GM12864 (cell line): ENCODE measurements at regions not wholly inside any gene's neighbourhood (a gene's known extent, or its start where the extent isn't known, plus 50 kb on each side); places are given as distances from the start of the nearest gene placed in this dataset.

Source experiments
- DNase-seq: peaks from one replicate; pipeline ENCODE4 v3.0.0-alpha.2; 2011; ENCODE audit warnings: low read depth
- H3K4me3 ChIP-seq: 2 replicates; pipeline ENCODE4 v1.5.1; 2011; ENCODE audit warnings: mild to moderate bottlenecking, low read depth, low read length, control low read depth
- TF ChIP-seq, protein P1 (sequence below): IDR thresholded peaks from 2 replicates; pipeline ENCODE4 v1.5.1; 2011; ENCODE audit warnings: low read depth, mild to moderate bottlenecking, moderate library complexity, low read length, control low read depth, inconsistent platforms; ENCODE audit errors: missing control alignments

DNA sequence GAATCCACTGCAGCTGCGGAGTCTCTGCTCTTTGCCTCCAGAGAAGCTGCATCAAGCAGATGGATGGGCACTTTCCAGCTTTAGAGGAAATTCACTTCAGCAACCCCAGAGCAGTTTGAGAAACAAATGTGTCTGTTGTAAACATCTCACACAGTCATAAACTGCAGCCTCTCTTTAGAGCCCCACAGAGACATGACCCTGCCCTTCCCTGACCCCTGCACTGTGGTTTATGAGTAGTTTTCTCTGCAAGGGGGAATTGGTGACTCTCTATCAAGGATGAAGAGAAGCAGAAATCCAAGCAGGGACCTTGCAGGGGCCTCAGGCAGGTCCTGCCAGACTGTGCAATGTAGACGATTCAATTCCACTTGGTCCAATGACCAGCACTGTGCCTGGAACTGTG lies 160.2 kb downstream of the SH2D4B start:
- H3K4me3 ChIP-seq: no peak overlapping the region
- DNase-seq: no peak
- TF ChIP-seq, protein P1, sequence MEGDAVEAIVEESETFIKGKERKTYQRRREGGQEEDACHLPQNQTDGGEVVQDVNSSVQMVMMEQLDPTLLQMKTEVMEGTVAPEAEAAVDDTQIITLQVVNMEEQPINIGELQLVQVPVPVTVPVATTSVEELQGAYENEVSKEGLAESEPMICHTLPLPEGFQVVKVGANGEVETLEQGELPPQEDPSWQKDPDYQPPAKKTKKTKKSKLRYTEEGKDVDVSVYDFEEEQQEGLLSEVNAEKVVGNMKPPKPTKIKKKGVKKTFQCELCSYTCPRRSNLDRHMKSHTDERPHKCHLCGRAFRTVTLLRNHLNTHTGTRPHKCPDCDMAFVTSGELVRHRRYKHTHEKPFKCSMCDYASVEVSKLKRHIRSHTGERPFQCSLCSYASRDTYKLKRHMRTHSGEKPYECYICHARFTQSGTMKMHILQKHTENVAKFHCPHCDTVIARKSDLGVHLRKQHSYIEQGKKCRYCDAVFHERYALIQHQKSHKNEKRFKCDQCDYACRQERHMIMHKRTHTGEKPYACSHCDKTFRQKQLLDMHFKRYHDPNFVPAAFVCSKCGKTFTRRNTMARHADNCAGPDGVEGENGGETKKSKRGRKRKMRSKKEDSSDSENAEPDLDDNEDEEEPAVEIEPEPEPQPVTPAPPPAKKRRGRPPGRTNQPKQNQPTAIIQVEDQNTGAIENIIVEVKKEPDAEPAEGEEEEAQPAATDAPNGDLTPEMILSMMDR: no peak

DNA sequence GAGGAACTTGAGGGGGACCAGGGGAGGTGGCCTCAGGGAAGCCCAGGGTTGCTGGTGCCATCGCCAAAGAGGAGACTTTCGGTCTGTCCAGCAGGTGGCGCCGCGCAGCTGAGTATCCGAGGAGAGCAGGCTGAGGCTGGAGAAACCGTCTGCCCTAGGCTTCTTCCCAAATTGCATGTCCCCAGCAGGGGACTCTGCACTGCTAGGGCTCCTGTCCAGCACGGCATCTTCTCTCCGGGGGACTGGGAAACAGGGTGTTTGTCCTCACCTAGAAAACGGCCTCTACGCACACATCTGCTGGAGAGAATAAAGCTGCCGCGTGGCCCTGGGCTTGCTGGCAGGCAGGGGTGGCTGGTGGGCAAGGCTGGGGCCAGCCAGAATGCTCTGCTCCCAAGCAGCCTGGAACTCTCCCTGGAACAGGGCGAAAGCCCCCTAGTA lies 161.9 kb downstream of the SH2D4B start:
- TF ChIP-seq, protein P1: peak; percentile 97
- no peak overlapping the region for H3K4me3 ChIP-seq
- no peak for DNase-seq

DNA sequence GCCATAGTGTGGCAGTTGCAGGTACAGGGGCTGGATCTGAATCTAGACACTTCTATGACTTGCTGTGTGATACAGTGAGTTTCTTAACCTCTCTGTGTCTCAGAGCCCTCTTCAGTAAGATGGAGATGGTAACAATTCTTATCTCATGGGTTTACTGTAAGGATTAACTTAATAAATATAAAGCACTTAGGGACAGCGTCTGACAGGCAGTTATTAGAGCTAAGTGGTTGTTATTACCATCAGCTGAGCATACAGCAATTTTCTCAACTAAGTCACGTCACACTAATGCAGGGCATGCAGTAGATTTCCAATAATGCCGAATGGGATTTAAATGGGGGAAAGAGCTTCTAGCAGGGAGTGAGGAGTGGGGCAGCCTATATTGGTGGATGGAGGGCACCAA lies 162.6 kb downstream of the SH2D4B start:
- no peak for DNase-seq
- no peak overlapping the region for H3K4me3 ChIP-seq
- TF ChIP-seq, protein P1: no peak

DNA sequence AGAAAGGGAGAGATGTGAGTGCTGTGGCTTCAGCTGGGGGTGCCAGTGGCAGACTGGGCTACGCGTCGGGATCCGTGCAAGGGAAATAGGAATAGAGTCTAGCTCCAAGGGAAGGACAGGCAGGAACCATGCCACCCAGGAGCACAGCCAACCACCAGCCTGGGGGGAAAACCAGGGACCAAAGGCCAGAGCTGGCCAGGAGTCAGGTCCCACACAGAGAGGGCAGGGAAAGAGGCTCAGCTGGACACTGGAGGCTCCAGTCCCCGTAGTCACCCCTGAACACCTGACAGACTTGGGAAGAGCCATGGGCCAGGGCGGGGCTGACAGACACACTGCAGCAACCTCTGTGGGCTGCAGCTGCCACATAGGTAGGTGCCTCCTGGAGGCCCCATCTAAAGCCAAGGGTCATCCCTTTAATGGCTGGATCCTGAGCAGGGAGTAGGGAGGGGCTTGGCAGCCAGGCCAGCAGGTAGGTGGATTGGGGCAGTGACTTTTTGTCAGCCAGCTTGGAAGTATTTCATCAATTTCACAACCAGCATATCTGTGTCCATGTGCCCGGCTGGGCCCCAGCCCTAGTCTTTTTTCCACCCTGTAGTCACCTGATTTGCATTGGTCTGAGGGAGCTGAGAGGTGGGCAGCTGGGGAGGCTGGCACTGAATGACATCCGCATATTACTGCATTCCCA lies 163.2 kb downstream of the SH2D4B start:
- H3K4me3 ChIP-seq: no peak overlapping the region
- no peak for DNase-seq
- TF ChIP-seq, protein P1: no peak

DNA sequence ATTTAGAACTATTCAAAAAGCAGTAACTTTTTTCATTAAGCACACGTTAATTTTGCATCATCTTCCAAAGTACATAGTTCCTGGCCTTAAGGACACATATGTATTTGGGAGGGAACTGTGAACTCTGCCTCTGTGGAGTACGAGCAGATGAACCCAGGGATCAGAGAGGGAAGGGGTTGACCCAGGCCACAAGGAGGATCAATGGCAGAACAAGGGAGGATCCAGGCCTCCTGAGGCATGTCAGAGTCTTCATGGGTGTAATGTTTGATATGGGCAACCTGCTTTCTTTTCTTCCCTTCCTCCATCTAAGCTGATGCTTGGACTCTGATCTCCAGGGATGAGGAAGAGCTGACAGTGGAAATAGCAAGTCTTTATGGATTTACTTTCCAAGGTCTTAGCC lies 164.0 kb downstream of the SH2D4B start:
- no peak overlapping the region for H3K4me3 ChIP-seq
- TF ChIP-seq, protein P1: no peak
- DNase-seq: no peak

- TF ChIP-seq, protein P1: no peak
- no peak for DNase-seq
These were observed 164.4 kb downstream of the SH2D4B start for GRCh38 chr10:80702143-80702542.

GRCh38 chr10:80705899-80706298 lies 168.2 kb downstream of the SH2D4B start:
- H3K4me3 ChIP-seq: no peak overlapping the region
- TF ChIP-seq, protein P1: no peak

More at GRCh38 chr10:80702143-80702542, 164.4 kb downstream of the SH2D4B start:
- H3K4me3 ChIP-seq: no peak overlapping the region

More at GRCh38 chr10:80705899-80706298, 168.2 kb downstream of the SH2D4B start:
- no peak for DNase-seq
